GM23338 (cell line): ENCODE measurements at regions not wholly inside any gene's neighbourhood (a gene's known extent, or its start where the extent isn't known, plus 50 kb on each side); places are given as distances from the start of the nearest gene placed in this dataset.

Source experiments
- ATAC-seq: fragments of 200-7000 bp; cut with Tn5 transposase; 3 replicates; pipeline ENCODE4 v1.9.1; 2020
- DNase-seq: peaks from one replicate; pipeline ENCODE4 v3.0.0-alpha.2; 2015; ENCODE audit warnings: low spot score
- H2AFZ ChIP-seq: fragments of 200-600 bp; sonication (generic); 2 replicates; pipeline ENCODE4 v1.8.0; 2016; ENCODE audit warnings: antibody characterized with exemption, mild to moderate bottlenecking, moderate library complexity
- H3F3A ChIP-seq: fragments of 200-600 bp; sonication (generic); replicated peaks from 2 replicates; pipeline ENCODE4 v1.8.0; 2017; ENCODE audit warnings: antibody characterized with exemption, mixed run types, low read depth
- H3K27ac ChIP-seq: fragments of 200-600 bp; sonication (generic); 2 replicates; pipeline ENCODE4 v1.6.1; 2016; ENCODE audit warnings: low read depth
- H3K27me3 ChIP-seq: fragments of 200-600 bp; sonication (generic); 2 replicates; pipeline ENCODE4 v1.8.0; 2016; ENCODE audit warnings: mild to moderate bottlenecking, mixed run types, moderate library complexity; ENCODE audit not compliant: insufficient read depth
- H3K36me3 ChIP-seq: fragments of 200-600 bp; sonication (generic); 2 replicates; pipeline ENCODE4 v1.8.0; 2016; ENCODE audit warnings: mild to moderate bottlenecking; ENCODE audit not compliant: insufficient read depth
- H3K4me1 ChIP-seq: fragments of 200-600 bp; sonication (generic); 2 replicates; pipeline ENCODE4 v1.8.0; 2016; ENCODE audit warnings: mild to moderate bottlenecking, moderate library complexity; ENCODE audit not compliant: insufficient read depth
- H3K4me2 ChIP-seq: fragments of 200-600 bp; sonication (generic); 2 replicates; pipeline ENCODE4 v1.7.1; 2017; ENCODE audit warnings: mixed run types
- H3K4me3 ChIP-seq: fragments of 200-600 bp; sonication (generic); 2 replicates; pipeline ENCODE4 v1.6.1; 2016; ENCODE audit warnings: mixed run types
- H3K79me2 ChIP-seq: fragments of 200-600 bp; sonication (generic); replicated peaks from 2 replicates; pipeline ENCODE4 v1.8.0; 2017; ENCODE audit warnings: mild to moderate bottlenecking; ENCODE audit not compliant: insufficient read depth
- H3K9me2 ChIP-seq: fragments of 200-600 bp; sonication (generic); 2 replicates; pipeline ENCODE4 v1.8.0; 2017; ENCODE audit not compliant: insufficient read depth
- H4K20me1 ChIP-seq: fragments of 200-600 bp; sonication (generic); replicated peaks from 2 replicates; pipeline ENCODE4 v1.8.0; 2017; ENCODE audit warnings: mild to moderate bottlenecking; ENCODE audit not compliant: insufficient read depth
- H3K27ac Mint-ChIP-seq: 2 replicates; pipeline ENCODE4 v1.8.0; 2020; ENCODE audit warnings: inconsistent platforms, mild to moderate bottlenecking, moderate library complexity, mixed read lengths
- H3K27me3 Mint-ChIP-seq: 3 replicates; pipeline ENCODE4 v1.8.0; 2022; ENCODE audit warnings: low read depth, mild to moderate bottlenecking, moderate library complexity, mixed read lengths, inconsistent platforms; ENCODE audit not compliant: insufficient read depth, poor library complexity
- H3K36me3 Mint-ChIP-seq: 3 replicates; pipeline ENCODE4 v1.8.0; 2021; ENCODE audit warnings: low read depth, mild to moderate bottlenecking, inconsistent platforms, moderate library complexity, mixed read lengths
- H3K4me1 Mint-ChIP-seq: 3 replicates; pipeline ENCODE4 v1.8.0; 2020; ENCODE audit warnings: mild to moderate bottlenecking, inconsistent platforms, mixed read lengths
- H3K4me3 Mint-ChIP-seq: 3 replicates; pipeline ENCODE4 v1.8.0; 2021; ENCODE audit warnings: moderate library complexity, mild to moderate bottlenecking, inconsistent platforms, mixed read lengths
- H3K9me3 Mint-ChIP-seq: 3 replicates; pipeline ENCODE4 v1.8.0; 2020; ENCODE audit warnings: moderate library complexity, mild to moderate bottlenecking, inconsistent platforms, mixed read lengths
- CTCF ChIP-seq, 2 experiments: fragments of 200-600 bp in 1 of 2; sonication (generic) in 1 of 2; conservative IDR thresholded peaks; 2 replicates each; pipeline versions ENCODE4 v1.5.1 to v1.6.1; 2016 to 2017; ENCODE audit warnings: antibody characterized with exemption in 2 of 2, low read depth in 2 of 2, mild to moderate bottlenecking in 2 of 2, moderate library complexity in 1 of 2
- ETS1 ChIP-seq: IDR thresholded peaks from 2 replicates; pipeline ENCODE4 v1.6.1; 2016; ENCODE audit warnings: antibody characterized with exemption
- EZH2 ChIP-seq: fragments of 200-600 bp; sonication (generic); IDR thresholded peaks from one replicate; pipeline ENCODE4 v1.8.0; 2017; ENCODE audit warnings: antibody characterized with exemption, mild to moderate bottlenecking, low read depth; ENCODE audit not compliant: unreplicated experiment
- EZH2phosphoT487 ChIP-seq: fragments of 200-600 bp; sonication (generic); IDR thresholded peaks from one replicate; pipeline ENCODE4 v1.8.1; 2018; ENCODE audit warnings: antibody characterized with exemption; ENCODE audit not compliant: unreplicated experiment
- JUNB ChIP-seq: IDR thresholded peaks from one replicate; pipeline ENCODE4 v1.6.1; 2016; ENCODE audit warnings: antibody characterized with exemption; ENCODE audit not compliant: unreplicated experiment
- POLR2AphosphoS5 ChIP-seq: IDR thresholded peaks from 2 replicates; pipeline ENCODE4 v1.6.1; 2016; ENCODE audit warnings: antibody characterized with exemption, low read depth
- REST ChIP-seq: IDR thresholded peaks from one replicate; pipeline ENCODE4 v1.6.1; 2018; ENCODE audit warnings: antibody characterized with exemption; ENCODE audit not compliant: unreplicated experiment
- ZNF114 ChIP-seq: fragments of 250-450 bp; sonication (Bioruptor Pico); IDR thresholded peaks from 2 replicates; pipeline ENCODE4 v1.5.0; 2020; ENCODE audit warnings: mild to moderate bottlenecking, moderate library complexity
- ZNF331 ChIP-seq: fragments of 250-450 bp; sonication (Bioruptor Pico); IDR thresholded peaks from 2 replicates; pipeline ENCODE4 v1.5.0; 2020; ENCODE audit warnings: low read depth, mild to moderate bottlenecking, moderate library complexity
- ZNF462 ChIP-seq: fragments of 250-450 bp; sonication (Bioruptor Pico); IDR thresholded peaks from 2 replicates; pipeline ENCODE4 v1.5.0; 2020; ENCODE audit warnings: mild to moderate bottlenecking, moderate library complexity

- TF ChIP-seq ZNF331 (no peak), CTCF (conservative IDR thresholded peaks at IDR 0.05; ENCODE audit: low read depth in 2 of 2) (no peak; a peak in 1 of 4 replicates), POLR2AphosphoS5 (no peak), EZH2 (no peak), JUNB (no peak)
Observed at GRCh38 chr15:52856286-52856685, 66.2 kb upstream of the ONECUT1 start (continued).

GRCh38 chr15:52855157-52855556 lies 65.0 kb upstream of the ONECUT1 start:
- no peak overlapping the region for H3K27ac Mint-ChIP-seq
- ATAC-seq (no peak), DNase-seq (no peak)
- H3K4me2 ChIP-seq = no peak overlapping the region
- peaks cover 18% of the 10 kb centered on the region for H3K4me1 ChIP-seq
- H3F3A ChIP-seq = no peaks in the 10 kb centered on the region
- no peak overlapping the region; the same call in 1 of the 2 replicates for H2AFZ ChIP-seq
- H3K36me3 Mint-ChIP-seq = no peaks in the 10 kb centered on the region
- no peak overlapping the region for H3K4me3 Mint-ChIP-seq
- no peaks in the 10 kb centered on the region for H3K36me3 ChIP-seq
- no peaks in the 10 kb centered on the region for H3K9me3 Mint-ChIP-seq
- H3K27me3 ChIP-seq = 0 out of 2 replicates have a peak, but pooled peaks cover 2% of the 10 kb centered on the region
- H3K4me3 ChIP-seq = no peak overlapping the region
- H3K27ac ChIP-seq = no peak overlapping the region
- no peaks in the 10 kb centered on the region for H3K79me2 ChIP-seq
- H3K27me3 Mint-ChIP-seq = peaks cover 2% of the 10 kb centered on the region
- H3K9me2 ChIP-seq = peaks cover 17% of the 10 kb centered on the region; the same call in 1 of the 2 replicates
- H4K20me1 ChIP-seq = no peaks in the 10 kb centered on the region
- H3K4me1 Mint-ChIP-seq = peaks cover 17% of the 10 kb centered on the region
- no peak for TF ChIP-seq ETS1
- TF ChIP-seq ZNF331 = no peak
- TF ChIP-seq CTCF (conservative IDR thresholded peaks at IDR 0.05; ENCODE audit: low read depth in 2 of 2) = no peak
- TF ChIP-seq EZH2phosphoT487 = no peak
- no peak for TF ChIP-seq POLR2AphosphoS5
- no peak for TF ChIP-seq ZNF462 (CRISPR knock-in tag)
- TF ChIP-seq REST = no peak
- TF ChIP-seq JUNB = no peak
- TF ChIP-seq ZNF114 (CRISPR knock-in tag) = no peak
